DMS114 treated with DMSO at 0.1 percent for 48 hours (cell line): ENCODE measurements at regions not wholly inside any gene's neighbourhood (a gene's known extent, or its start where the extent isn't known, plus 50 kb on each side); places are given as distances from the start of the nearest gene placed in this dataset.
A peak's percentile ranks its signal among the peaks of the same experiment; 100 is the strongest.

Experiments
- DNase-seq: peaks from one replicate; lab custom pipeline; 2025; ENCODE audit not compliant: unreplicated experiment; lab: John Stamatoyannopoulos, UW

DNA sequence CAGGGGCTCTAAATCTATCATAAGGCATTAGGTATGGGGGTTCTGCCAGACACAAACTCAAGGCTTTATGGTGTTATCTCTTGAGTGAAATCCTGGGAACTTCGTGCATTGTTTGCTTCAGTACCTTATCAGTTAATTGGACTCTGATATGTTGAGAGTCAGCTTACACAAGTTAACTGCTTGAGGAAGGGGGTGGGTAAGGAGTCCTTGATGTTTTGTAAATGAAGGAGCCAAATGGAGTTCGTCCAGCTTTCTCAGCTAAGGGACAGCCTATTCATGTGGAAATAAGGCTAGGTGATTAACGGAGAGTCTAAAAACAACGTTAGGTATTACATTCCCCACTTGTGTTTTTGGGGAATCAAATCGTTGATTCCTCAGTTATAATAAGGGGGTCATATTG lies 157.4 kb downstream of the TRIM27 start:
- no peak for DNase-seq

DNA sequence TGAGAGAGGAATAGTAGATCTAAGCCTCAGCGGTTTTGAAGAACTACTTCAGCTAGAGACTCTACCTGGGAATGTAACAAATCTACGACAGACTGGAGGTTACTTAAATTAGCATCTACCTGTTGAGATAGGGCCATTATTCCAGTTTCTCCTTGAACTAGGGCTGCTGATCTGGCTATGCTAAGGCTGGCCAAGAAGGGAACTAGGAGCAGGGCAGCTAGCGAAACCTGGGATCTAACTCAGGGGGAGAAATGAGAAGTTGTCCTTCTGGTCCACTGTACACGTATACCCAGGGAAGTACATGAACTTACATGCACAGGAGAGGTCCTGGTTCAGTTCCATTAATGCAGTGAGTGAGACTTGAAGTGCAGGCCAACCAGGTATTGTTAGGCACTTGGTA lies 156.7 kb downstream of the TRIM27 start:
- DNase-seq, result no peak

DNA sequence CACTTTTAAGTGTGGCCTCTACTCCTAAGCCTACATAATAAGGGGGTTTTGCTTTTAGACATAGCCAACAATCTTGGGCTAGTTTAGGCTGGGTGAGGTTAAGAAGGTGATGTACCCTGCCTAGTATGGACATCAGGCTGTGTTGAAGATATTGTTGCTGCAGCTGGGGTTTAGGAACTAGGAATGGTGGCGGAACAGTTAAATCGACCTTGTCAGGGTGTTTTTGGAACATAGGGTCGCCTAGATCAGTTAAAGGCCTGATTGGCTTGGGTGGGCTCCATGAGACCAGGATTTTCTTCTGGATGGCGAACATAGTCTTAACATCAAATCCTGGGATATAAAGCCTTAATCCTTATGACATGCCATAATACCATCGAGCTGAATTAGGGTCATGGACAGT lies 156.1 kb downstream of the TRIM27 start:
- DNase-seq, result no peak

DNA sequence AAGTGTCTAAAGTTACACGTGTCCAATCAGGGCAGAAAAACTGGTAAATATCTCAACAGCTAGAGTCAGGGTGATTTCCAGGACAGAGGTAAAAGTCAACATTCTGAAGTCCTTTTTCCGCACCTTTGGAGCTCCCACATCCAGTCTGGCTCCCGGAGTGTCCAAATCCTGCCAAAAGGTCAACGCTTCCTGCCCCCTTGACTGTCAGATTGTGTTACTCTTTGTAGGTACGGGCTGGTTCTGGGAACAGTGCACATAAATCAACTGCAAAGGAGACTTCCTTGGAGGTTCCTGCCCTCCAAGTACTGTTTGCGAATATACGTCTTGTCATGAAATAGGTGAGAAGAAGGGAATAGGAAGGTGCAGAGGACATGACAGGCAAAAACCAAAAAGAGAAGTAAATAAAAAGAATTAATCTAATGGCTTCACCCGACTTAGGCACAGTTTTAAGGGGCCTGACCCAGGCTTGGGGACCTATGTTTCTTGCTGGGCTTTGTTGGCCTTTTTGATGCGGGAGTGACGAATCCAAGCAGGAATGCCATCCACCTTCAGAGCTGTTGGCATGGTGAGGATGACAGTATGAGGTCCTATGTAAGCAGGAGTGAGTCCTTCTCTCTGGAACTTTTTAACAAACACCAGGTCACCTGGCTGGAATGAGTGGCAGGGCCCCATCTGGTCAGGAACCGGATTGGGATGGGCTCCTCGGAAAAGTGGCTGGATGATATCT lies 155.4 kb downstream of the TRIM27 start:
- DNase-seq, result no peak

DNA sequence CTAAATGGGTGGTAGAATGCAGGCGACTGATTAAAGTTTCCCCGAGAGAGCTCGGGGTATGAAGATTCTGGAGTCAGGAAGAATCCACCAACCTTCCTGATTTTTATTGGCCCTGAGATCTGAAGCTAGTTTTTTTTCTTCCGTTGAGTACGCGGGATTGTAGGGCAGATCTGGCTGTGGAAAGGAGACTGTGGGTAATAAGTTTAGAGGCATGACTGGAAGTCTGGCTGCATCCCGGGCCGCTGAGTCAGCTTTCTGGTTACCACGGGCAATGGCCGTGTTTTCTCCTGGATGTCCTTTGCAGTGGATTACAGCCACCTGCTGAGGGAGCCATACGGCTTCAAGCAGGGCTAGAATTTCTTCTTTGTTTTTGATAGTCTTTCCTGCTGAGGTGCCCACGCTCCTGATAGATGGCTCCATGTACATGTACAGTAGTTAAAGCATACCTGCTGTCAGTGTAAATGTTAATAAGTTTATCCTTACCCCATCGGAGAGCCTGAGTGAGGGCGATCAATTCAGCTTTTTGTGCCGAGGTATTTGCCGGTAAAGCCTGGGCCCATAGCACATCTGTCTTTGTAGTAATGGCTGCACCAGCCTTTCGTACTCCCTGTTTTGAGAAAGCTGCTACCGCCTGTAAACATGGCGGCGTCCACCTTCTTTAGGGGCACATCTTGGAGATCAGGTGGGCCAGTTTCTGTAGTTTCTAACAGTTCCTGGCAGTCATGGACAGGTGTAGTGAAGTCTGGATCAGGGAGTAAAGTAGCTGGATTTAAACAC lies 154.0 kb downstream of the TRIM27 start:
- DNase-seq, result no peak

GRCh38 chr6:28770732-28771131 lies 153.1 kb downstream of the TRIM27 start:
- no peak for DNase-seq

GRCh38 chr6:28771401-28772267 lies 152.2 kb downstream of the TRIM27 start:
- no peak for DNase-seq

- DNase-seq, result no peak
These were observed 151.1 kb downstream of the TRIM27 start for GRCh38 chr6:28772480-28773381.

GRCh38 chr6:28774292-28775051 lies 149.3 kb downstream of the TRIM27 start:
- no peak for DNase-seq

DNA sequence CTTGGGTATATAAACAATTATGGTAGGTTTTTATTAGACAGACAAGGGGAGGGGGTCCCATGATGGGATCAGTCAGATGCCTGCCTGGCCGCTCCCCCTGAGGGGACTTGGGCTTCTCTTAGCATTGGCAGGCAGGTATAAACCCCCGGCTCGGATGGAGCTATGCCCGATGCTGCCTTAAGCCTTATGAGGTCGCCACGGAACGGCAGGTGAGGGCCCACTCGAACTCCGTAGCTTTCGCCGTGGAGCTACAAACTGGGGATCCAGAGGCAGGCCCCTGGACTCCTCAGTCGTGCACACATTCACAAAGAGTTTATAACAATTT lies 148.8 kb downstream of the TRIM27 start:
- DNase-seq, result no peak

DNA sequence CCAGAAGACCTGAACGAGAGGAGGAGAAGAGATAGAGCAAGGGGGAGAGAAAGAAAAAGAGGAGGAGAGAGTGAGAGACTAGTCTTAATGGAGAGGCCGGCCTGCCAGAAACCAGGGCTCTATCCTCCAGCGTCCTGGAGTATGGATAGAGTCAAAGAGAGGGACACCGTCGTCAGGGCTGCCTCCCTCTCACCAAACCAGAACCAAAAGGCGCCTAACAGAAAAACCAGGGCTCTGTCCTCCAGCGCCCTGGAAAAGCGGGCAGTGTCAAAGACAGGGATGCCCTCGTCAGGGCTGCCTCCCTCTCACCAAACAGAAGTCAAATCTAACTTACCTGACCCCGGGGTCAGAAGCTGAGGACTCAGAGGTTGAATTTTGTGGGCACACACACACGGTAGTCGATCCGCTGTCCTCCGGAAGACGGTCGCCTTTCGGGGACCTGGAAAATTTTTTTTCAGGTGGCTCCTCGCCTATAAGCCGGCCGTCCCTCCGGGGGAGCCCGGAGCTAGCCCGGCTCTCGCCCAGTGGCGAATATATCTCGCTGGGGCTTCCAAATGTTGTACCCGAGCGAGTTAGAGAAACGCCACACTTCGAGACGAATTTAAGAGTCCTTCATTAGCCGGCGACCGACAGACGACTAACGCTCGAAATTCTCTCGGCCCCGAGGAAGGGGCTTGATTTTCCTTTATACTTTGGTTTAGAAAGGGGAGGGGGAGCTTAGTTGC lies 148.2 kb downstream of the TRIM27 start:
- DNase-seq, result no peak

GRCh38 chr6:28776269-28777146 lies 147.3 kb downstream of the TRIM27 start:
- DNase-seq, result no peak

DNA sequence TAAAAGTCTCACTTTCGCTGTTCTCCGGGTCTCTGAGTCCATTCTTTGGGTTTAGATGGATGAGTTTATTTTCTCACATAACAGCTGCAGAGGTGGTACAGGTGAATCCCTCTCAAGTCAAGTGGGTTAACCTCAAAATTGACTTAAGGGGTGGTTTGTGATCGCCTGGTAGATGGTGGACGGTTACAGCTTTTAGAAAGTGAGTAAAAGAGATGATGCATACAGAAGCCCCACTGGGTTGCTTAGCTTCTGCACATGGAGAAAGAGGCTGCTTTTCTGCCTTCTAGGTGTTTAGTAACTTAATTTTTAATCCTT lies 146.7 kb downstream of the TRIM27 start:
- no peak for DNase-seq

- no peak for DNase-seq
These were observed 141.6 kb downstream of the TRIM27 start for GRCh38 chr6:28782113-28782673.

DNA sequence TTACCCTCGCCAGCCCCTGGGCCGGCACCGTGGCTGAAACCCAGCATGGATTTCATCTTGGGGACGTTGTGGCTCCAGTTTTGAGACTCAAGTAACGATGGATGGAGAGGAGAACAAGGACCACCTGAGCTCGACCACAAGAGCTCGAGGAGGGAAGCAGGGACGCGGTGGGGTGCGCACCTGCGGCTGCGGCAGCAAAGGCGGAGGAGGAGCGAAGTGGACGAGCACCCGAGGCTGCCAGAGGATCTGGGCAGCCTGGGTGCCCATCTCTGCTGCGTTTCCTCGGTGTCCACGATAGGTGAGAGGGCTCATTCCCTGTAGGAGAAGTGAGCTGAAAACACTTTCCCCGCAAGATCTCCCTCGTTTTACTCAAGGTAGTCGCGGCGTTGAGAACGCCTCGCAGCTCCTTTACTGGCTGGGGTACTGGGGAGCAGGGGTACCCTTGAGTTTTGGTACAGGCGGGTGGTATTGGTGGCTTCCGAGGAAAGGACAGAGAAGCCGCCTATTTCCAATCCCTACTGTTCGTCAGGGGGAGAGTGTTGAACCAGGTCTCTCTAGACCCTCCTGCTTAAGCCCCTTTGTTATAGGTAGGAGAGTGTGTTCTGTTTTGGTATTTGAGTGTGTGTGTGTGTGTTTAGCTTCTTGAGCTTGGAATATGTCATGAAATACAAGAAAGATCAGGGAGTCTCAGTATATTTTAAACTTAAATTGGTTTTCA lies 137.7 kb downstream of the TRIM27 start:
- no peak for DNase-seq

GRCh38 chr6:28789553-28790083 lies 134.2 kb downstream of the TRIM27 start:
- DNase-seq, result peak; percentile 88

GRCh38 chr6:28791002-28791383 lies 132.8 kb downstream of the TRIM27 start:
- DNase-seq, result no peak
